Astrocyte (in vitro differentiated cells and primary cell): ENCODE measurements at regions not wholly inside any gene's neighbourhood (a gene's known extent, or its start where the extent isn't known, plus 50 kb on each side); places are given as distances from the start of the nearest gene placed in this dataset.

Experiments used
- DNase-seq: peaks from one replicate; pipeline ENCODE4 v3.0.0-alpha.2; 2010; ENCODE audit warnings: low read depth
- FAIRE-seq: peaks from 2 replicates; lab custom pipeline; 2011; peaks lifted over from hg19 to GRCh38; lab: Jason Lieb, UNC
- H2AFZ ChIP-seq: 2 replicates; pipeline ENCODE4 v1.6.0; 2012; ENCODE audit warnings: low read depth, low read length, inconsistent platforms
- H3K27ac ChIP-seq: 2 replicates; pipeline ENCODE4 v1.5.1; 2011; ENCODE audit warnings: low read depth, low read length, inconsistent platforms
- H3K27me3 ChIP-seq: 2 replicates; pipeline ENCODE4 v1.6.0; 2011; ENCODE audit warnings: low read length, inconsistent platforms; ENCODE audit not compliant: insufficient read depth
- H3K36me3 ChIP-seq: 2 replicates; pipeline ENCODE4 v1.5.1; 2011; ENCODE audit warnings: low read length, inconsistent platforms; ENCODE audit not compliant: insufficient read depth
- H3K4me1 ChIP-seq: 2 replicates; pipeline ENCODE4 v1.5.1; 2011; ENCODE audit warnings: low read length, inconsistent platforms; ENCODE audit not compliant: insufficient read depth
- H3K4me2 ChIP-seq: 2 replicates; pipeline ENCODE4 v1.6.0; 2012; ENCODE audit warnings: low read length, inconsistent platforms
- H3K4me3 ChIP-seq: 2 replicates; pipeline ENCODE4 v1.5.1; 2011; ENCODE audit warnings: low read depth, mild to moderate bottlenecking, low read length, inconsistent platforms; ENCODE audit not compliant: insufficient read depth
- H3K79me2 ChIP-seq: 2 replicates; pipeline ENCODE4 v1.6.0; 2012; ENCODE audit warnings: mild to moderate bottlenecking, low read length, inconsistent platforms; ENCODE audit not compliant: insufficient read depth
- H3K9ac ChIP-seq: 2 replicates; pipeline ENCODE4 v1.6.0; 2012; ENCODE audit warnings: mild to moderate bottlenecking, low read length, inconsistent platforms
- H3K9me3 ChIP-seq: 2 replicates; pipeline ENCODE4 v1.5.1; 2012; ENCODE audit warnings: low read depth, mild to moderate bottlenecking, low read length, inconsistent platforms; ENCODE audit not compliant: insufficient read depth
- H4K20me1 ChIP-seq: 2 replicates; pipeline ENCODE4 v1.6.0; 2012; ENCODE audit warnings: low read length, inconsistent platforms; ENCODE audit not compliant: insufficient read depth
- H3K27ac Mint-ChIP-seq: one replicate; pipeline ENCODE4 v1.8.0; 2021; ENCODE audit warnings: mild to moderate bottlenecking, mixed read lengths; ENCODE audit not compliant: unreplicated experiment
- H3K27me3 Mint-ChIP-seq: one replicate; pipeline ENCODE4 v1.8.0; 2021; ENCODE audit warnings: low read depth, mixed read lengths; ENCODE audit not compliant: unreplicated experiment
- H3K36me3 Mint-ChIP-seq: one replicate; pipeline ENCODE4 v1.8.0; 2021; ENCODE audit warnings: low read depth, mixed read lengths; ENCODE audit not compliant: unreplicated experiment
- H3K4me1 Mint-ChIP-seq: one replicate; pipeline ENCODE4 v1.8.0; 2021; ENCODE audit warnings: low read depth, mixed read lengths; ENCODE audit not compliant: unreplicated experiment
- H3K4me3 Mint-ChIP-seq: one replicate; pipeline ENCODE4 v1.8.0; 2021; ENCODE audit warnings: mild to moderate bottlenecking, moderate library complexity, mixed read lengths; ENCODE audit not compliant: unreplicated experiment
- H3K9me3 Mint-ChIP-seq: one replicate; pipeline ENCODE4 v1.8.0; 2021; ENCODE audit warnings: mild to moderate bottlenecking, mixed read lengths; ENCODE audit not compliant: unreplicated experiment
- EZH2 ChIP-seq: IDR thresholded peaks from 2 replicates; pipeline ENCODE4 v1.6.1; 2012; ENCODE audit warnings: mild to moderate bottlenecking, low read length, inconsistent platforms; ENCODE audit not compliant: insufficient read depth
- TF ChIP-seq, protein P1 (sequence below): IDR thresholded peaks from 2 replicates; pipeline ENCODE4 v1.5.1; 2011; ENCODE audit warnings: low read depth, mild to moderate bottlenecking, inconsistent platforms, low read length, moderate library complexity; ENCODE audit not compliant: insufficient read depth

DNA sequence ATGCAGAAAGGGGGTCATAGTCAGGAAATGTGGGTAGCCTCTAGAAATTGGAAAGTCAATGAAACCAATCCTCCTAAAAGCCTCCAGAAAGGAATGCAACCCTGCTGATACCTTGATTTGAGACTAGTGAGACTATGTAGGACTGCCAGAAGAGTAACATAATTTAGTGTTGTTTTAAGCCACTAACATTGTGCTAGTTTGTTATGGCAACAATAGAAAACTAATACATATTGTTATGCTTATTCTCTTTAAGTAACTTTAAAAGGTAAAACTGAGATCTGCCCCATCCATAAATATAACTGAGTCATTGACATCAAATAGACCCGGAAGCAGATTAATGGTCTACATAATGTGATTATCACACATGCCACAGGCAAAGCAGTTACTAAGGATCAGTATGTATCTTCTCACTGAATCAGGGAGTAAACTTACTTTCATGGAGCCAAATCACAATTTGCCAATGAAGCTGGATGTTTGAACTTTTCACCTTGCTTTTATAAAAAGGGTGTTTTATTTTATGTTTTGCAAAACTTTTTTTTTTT is 146.4 kb upstream of the TMEM106B start:
- Mint-ChIP-seq H3K27me3 (no peaks in the 10 kb centered on the region), H3K27ac (no peak overlapping the region), H3K36me3 (no peaks in the 10 kb centered on the region), H3K4me1 (no peaks in the 10 kb centered on the region), H3K4me3 (no peak overlapping the region), H3K9me3 (no peaks in the 10 kb centered on the region)
- FAIRE-seq: no peak
- Histone ChIP-seq H3K27ac (no peak overlapping the region), H4K20me1 (no peaks in the 10 kb centered on the region), H3K79me2 (no peaks in the 10 kb centered on the region), H3K9me3 (no peaks in the 10 kb centered on the region), H3K36me3 (no peaks in the 10 kb centered on the region), H3K4me2 (no peak overlapping the region), H3K4me1 (no peaks in the 10 kb centered on the region), H2AFZ (no peak overlapping the region), H3K27me3 (no peaks in the 10 kb centered on the region), H3K9ac (no peak overlapping the region), H3K4me3 (no peak overlapping the region)
- TF ChIP-seq, protein P1, sequence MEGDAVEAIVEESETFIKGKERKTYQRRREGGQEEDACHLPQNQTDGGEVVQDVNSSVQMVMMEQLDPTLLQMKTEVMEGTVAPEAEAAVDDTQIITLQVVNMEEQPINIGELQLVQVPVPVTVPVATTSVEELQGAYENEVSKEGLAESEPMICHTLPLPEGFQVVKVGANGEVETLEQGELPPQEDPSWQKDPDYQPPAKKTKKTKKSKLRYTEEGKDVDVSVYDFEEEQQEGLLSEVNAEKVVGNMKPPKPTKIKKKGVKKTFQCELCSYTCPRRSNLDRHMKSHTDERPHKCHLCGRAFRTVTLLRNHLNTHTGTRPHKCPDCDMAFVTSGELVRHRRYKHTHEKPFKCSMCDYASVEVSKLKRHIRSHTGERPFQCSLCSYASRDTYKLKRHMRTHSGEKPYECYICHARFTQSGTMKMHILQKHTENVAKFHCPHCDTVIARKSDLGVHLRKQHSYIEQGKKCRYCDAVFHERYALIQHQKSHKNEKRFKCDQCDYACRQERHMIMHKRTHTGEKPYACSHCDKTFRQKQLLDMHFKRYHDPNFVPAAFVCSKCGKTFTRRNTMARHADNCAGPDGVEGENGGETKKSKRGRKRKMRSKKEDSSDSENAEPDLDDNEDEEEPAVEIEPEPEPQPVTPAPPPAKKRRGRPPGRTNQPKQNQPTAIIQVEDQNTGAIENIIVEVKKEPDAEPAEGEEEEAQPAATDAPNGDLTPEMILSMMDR: no peak
- TF ChIP-seq EZH2: no peak
- no peak for DNase-seq

DNA sequence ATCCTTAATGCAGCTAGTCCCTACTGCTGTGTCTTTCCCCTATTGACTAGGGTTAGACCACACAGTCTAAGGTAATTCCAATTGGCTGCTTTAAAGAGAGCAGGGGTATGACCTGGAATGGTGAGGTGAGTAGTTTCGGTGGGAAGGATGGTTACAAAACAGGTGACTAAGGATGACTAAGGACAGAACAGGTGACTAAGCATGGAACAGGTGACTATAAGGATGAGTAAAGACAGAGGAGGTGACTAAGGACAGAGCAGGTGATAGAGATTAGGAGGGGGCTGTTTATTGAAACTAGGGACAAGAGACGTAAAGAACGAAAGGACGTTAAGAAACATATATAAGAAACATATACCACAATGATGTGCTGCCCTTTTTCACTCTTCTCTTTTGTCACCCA is 145.1 kb upstream of the TMEM106B start:
- no peaks in the 10 kb centered on the region for H3K4me1 ChIP-seq
- H3K27me3 ChIP-seq: no peaks in the 10 kb centered on the region
- FAIRE-seq (no peak), DNase-seq (no peak)
- Mint-ChIP-seq H3K4me3 (peak overlapping the region; percentile 36), H3K36me3 (no peaks in the 10 kb centered on the region), H3K27ac (no peak overlapping the region), H3K9me3 (no peaks in the 10 kb centered on the region), H3K27me3 (no peaks in the 10 kb centered on the region), H3K4me1 (no peaks in the 10 kb centered on the region)
- no peak overlapping the region for H3K27ac ChIP-seq
- H3K4me3 ChIP-seq: no peak overlapping the region
- H3K9me3 ChIP-seq: no peaks in the 10 kb centered on the region
- no peaks in the 10 kb centered on the region for H4K20me1 ChIP-seq
- H2AFZ ChIP-seq: no peak overlapping the region
- TF ChIP-seq EZH2: no peak
- TF ChIP-seq, protein P1: no peak
- H3K4me2 ChIP-seq: no peak overlapping the region
- H3K36me3 ChIP-seq: no peaks in the 10 kb centered on the region
- H3K79me2 ChIP-seq: no peaks in the 10 kb centered on the region
- no peak overlapping the region for H3K9ac ChIP-seq

DNA sequence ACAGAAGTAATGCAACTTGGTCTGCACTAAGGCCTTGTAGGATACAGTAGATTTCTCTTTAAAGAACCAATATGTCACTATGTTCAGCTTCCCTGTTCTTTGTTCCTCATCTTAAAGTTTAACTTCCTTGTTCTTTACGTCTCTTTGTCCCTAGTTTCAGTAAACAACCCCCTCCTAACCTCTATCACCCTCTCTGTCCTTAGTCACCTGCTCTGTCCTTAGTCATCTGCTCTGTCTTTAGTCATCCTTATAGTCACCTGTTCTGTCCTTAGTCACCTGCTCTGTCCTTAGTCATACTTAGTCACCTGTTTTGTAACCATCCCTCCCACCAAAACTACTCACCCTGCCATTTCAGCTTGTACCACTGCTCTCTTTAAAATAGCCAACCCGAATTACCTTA is 144.6 kb upstream of the TMEM106B start:
- Histone ChIP-seq H2AFZ (no peak overlapping the region), H3K36me3 (no peaks in the 10 kb centered on the region), H3K4me3 (no peak overlapping the region), H3K4me2 (no peak overlapping the region), H3K4me1 (no peaks in the 10 kb centered on the region), H3K27me3 (no peaks in the 10 kb centered on the region), H3K9me3 (no peaks in the 10 kb centered on the region), H3K79me2 (no peaks in the 10 kb centered on the region), H3K9ac (no peak overlapping the region), H3K27ac (no peak overlapping the region), H4K20me1 (no peaks in the 10 kb centered on the region)
- H3K27me3 Mint-ChIP-seq: no peaks in the 10 kb centered on the region
- no peak overlapping the region for H3K27ac Mint-ChIP-seq
- FAIRE-seq (no peak), DNase-seq (no peak)
- H3K4me1 Mint-ChIP-seq: no peaks in the 10 kb centered on the region
- no peaks in the 10 kb centered on the region for H3K9me3 Mint-ChIP-seq
- no peak for TF ChIP-seq EZH2
- TF ChIP-seq, protein P1: no peak
- no peaks in the 10 kb centered on the region for H3K36me3 Mint-ChIP-seq
- no peak overlapping the region for H3K4me3 Mint-ChIP-seq
